ENCODE measurements at regions not wholly inside any gene's neighbourhood (a gene's known extent, or its start where the extent isn't known, plus 50 kb on each side); places are given as distances from the start of the nearest gene placed in this dataset.

DNA sequence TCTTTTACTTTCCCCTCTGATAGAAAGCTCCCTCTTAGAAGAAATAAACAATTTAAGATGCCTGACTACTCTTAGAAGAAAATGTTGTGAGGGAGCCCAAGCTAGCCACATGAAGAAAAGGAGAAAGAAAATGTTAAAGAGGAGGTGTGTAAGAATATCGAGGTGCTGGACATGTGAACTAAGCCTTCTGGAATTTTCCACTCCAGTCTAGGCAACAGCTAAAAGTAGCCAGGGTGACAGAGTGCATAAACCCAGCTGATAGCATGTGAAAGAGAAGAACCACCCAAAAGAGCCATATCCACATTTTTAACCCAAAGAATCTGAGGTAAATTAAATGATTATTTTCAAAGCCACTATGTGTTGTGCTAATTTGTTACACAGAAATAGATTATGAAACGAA is 1690.6 kb upstream of the LRRTM3 start:
- Histone ChIP-seq H2AFZ (ENCODE audit: insufficient read depth, low read depth, low read length, poor library complexity, severe bottlenecking) (no peak overlapping the region), H4K20me1 (ENCODE audit: control insufficient read depth, insufficient read depth, low read length, poor library complexity, severe bottlenecking) (no peaks in the 10 kb centered on the region), H3K27me3 (replicated peaks in 1 of 4; ENCODE audit: control extremely low read depth in 1 of 4, control insufficient read depth in 3 of 4, insufficient read depth in 4 of 4, low read length in 3 of 4) (no peaks in the 10 kb centered on the region), H3K9ac (ENCODE audit: low read length) (no peak overlapping the region), H3K4me2 (replicated peaks; ENCODE audit: low read depth, low read length, poor library complexity, severe bottlenecking) (no peak overlapping the region), H3K4me1 (ENCODE audit: control insufficient read depth in 2 of 2, insufficient read depth in 2 of 2, low read length in 2 of 2) (no peaks in the 10 kb centered on the region), H3K36me3 (replicated peaks in 1 of 2; ENCODE audit: control extremely low read depth in 1 of 2, control insufficient read depth in 1 of 2, extremely low read depth in 1 of 2, insufficient read depth in 2 of 2, low read length in 1 of 2) (no peaks in the 10 kb centered on the region), H3K79me2 (ENCODE audit: control insufficient read depth, insufficient read depth, low read length) (no peaks in the 10 kb centered on the region), H3K4me3 (ENCODE audit: control extremely low read depth in 1 of 5, extremely low read depth in 1 of 5, insufficient read depth in 1 of 5, low read depth in 2 of 5, low read length in 4 of 5) (no peak overlapping the region), H3K9me3 (ENCODE audit: control extremely low read depth in 1 of 3, control insufficient read depth in 2 of 3, insufficient read depth in 1 of 3, low read length in 2 of 3) (no peaks in the 10 kb centered on the region), H3K27ac (ENCODE audit: low read length in 2 of 2) (no peak overlapping the region)
- Mint-ChIP-seq H3K4me3 (no peak overlapping the region), H3K4me1 (no peaks in the 10 kb centered on the region), H3K27ac (no peak overlapping the region), H3K9me3 (ENCODE audit: insufficient read depth) (no peaks in the 10 kb centered on the region), H3K27me3 (no peaks in the 10 kb centered on the region)
- no peak for DNase-seq
- no CpG with 5 or more reads among the region's 2 CpGs for WGBS (ENCODE audit: insufficient coverage)
- no peak for ATAC-seq (ENCODE audit: low read depth)
- POLR2A ChIA-PET = no interaction called here
- intact Hi-C loops (cut with micrococcal nuclease) = no loop called here
- TF ChIP-seq EZH2 (IDR thresholded peaks at IDR 0.05; ENCODE audit: borderline replicate concordance, insufficient read depth, low read depth, low read length, poor library complexity, severe bottlenecking) = no peak
- TF ChIP-seq, protein P1, sequence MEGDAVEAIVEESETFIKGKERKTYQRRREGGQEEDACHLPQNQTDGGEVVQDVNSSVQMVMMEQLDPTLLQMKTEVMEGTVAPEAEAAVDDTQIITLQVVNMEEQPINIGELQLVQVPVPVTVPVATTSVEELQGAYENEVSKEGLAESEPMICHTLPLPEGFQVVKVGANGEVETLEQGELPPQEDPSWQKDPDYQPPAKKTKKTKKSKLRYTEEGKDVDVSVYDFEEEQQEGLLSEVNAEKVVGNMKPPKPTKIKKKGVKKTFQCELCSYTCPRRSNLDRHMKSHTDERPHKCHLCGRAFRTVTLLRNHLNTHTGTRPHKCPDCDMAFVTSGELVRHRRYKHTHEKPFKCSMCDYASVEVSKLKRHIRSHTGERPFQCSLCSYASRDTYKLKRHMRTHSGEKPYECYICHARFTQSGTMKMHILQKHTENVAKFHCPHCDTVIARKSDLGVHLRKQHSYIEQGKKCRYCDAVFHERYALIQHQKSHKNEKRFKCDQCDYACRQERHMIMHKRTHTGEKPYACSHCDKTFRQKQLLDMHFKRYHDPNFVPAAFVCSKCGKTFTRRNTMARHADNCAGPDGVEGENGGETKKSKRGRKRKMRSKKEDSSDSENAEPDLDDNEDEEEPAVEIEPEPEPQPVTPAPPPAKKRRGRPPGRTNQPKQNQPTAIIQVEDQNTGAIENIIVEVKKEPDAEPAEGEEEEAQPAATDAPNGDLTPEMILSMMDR (IDR thresholded peaks at IDR 0.05) = no peak
- CTCF ChIA-PET = no interaction called here

DNA sequence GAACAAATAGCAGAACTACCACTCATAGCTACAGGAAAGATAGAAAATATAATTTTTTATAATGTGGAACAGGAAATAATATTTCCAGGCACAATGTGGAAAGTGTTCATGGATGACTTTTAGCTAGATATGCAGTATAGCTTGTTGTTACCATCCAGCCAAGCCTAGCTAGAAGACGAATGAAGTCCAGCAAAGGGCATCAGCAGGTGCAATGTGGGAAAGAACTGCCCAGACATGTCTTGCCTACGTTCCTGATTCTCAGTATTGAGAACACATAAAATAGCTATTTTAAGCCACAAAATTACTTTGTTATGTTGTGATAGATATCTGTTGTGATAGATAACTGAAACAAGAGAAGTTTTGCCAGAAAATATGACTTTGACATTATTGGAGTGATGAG is 1690.0 kb upstream of the LRRTM3 start:
- no peak for ATAC-seq (ENCODE audit: low read depth)
- Histone ChIP-seq H3K9me3 (ENCODE audit: control extremely low read depth in 1 of 3, control insufficient read depth in 2 of 3, insufficient read depth in 1 of 3, low read length in 2 of 3) (no peaks in the 10 kb centered on the region), H3K4me3 (ENCODE audit: control extremely low read depth in 1 of 5, extremely low read depth in 1 of 5, insufficient read depth in 1 of 5, low read depth in 2 of 5, low read length in 4 of 5) (no peak overlapping the region), H3K27ac (ENCODE audit: low read length in 2 of 2) (no peak overlapping the region), H2AFZ (ENCODE audit: insufficient read depth, low read depth, low read length, poor library complexity, severe bottlenecking) (no peak overlapping the region), H3K4me1 (ENCODE audit: control insufficient read depth in 2 of 2, insufficient read depth in 2 of 2, low read length in 2 of 2) (no peaks in the 10 kb centered on the region), H4K20me1 (ENCODE audit: control insufficient read depth, insufficient read depth, low read length, poor library complexity, severe bottlenecking) (no peaks in the 10 kb centered on the region), H3K9ac (ENCODE audit: low read length) (no peak overlapping the region), H3K36me3 (replicated peaks in 1 of 2; ENCODE audit: control extremely low read depth in 1 of 2, control insufficient read depth in 1 of 2, extremely low read depth in 1 of 2, insufficient read depth in 2 of 2, low read length in 1 of 2) (no peaks in the 10 kb centered on the region), H3K4me2 (replicated peaks; ENCODE audit: low read depth, low read length, poor library complexity, severe bottlenecking) (no peak overlapping the region), H3K27me3 (replicated peaks in 1 of 4; ENCODE audit: control extremely low read depth in 1 of 4, control insufficient read depth in 3 of 4, insufficient read depth in 4 of 4, low read length in 3 of 4) (no peaks in the 10 kb centered on the region), H3K79me2 (ENCODE audit: control insufficient read depth, insufficient read depth, low read length) (no peaks in the 10 kb centered on the region)
- ChIA-PET POLR2A (no interaction called here), CTCF (no interaction called here)
- TF ChIP-seq EZH2 (IDR thresholded peaks at IDR 0.05; ENCODE audit: borderline replicate concordance, insufficient read depth, low read depth, low read length, poor library complexity, severe bottlenecking) = no peak
- TF ChIP-seq, protein P1 (IDR thresholded peaks at IDR 0.05) = no peak
- no peak overlapping the region for H3K27ac Mint-ChIP-seq
- H3K4me1 Mint-ChIP-seq = no peaks in the 10 kb centered on the region
- no peak overlapping the region for H3K4me3 Mint-ChIP-seq
- intact Hi-C loops (cut with micrococcal nuclease) = no loop called here
- WGBS (ENCODE audit: insufficient coverage) = no CpG with 5 or more reads among the region's 2 CpGs
- H3K9me3 Mint-ChIP-seq (ENCODE audit: insufficient read depth) = no peaks in the 10 kb centered on the region
- no peak for DNase-seq
- no peaks in the 10 kb centered on the region for H3K27me3 Mint-ChIP-seq

Data from B cell (primary cell).